Iris pigment epithelial cell (primary cell): ENCODE measurements at regions not wholly inside any gene's neighbourhood (a gene's known extent, or its start where the extent isn't known, plus 50 kb on each side); places are given as distances from the start of the nearest gene placed in this dataset.

Experiments used
- DNase-seq: peaks from one replicate; pipeline ENCODE4 v3.0.0-alpha.2; 2011; ENCODE audit warnings: low read depth

DNA sequence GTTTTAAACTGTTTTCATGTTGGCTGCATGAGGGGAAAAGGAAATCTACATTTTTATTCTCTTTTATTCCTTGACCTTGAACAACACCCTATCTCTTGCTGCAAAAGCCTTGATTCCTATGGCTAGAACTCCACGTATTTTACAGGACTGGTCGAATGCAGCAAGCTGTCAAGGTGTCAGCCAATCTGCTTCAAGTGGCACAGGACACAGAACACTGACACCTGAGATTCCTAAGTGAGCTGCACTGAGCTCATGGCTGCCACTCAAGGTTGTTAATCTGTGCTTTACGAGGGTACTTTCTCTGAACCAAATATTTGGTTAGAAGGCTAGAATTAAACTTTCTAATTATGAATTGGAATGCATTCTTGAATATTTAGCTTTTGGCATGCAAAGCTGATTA lies 349.7 kb upstream of the COBL start:
- no peak for DNase-seq

DNA sequence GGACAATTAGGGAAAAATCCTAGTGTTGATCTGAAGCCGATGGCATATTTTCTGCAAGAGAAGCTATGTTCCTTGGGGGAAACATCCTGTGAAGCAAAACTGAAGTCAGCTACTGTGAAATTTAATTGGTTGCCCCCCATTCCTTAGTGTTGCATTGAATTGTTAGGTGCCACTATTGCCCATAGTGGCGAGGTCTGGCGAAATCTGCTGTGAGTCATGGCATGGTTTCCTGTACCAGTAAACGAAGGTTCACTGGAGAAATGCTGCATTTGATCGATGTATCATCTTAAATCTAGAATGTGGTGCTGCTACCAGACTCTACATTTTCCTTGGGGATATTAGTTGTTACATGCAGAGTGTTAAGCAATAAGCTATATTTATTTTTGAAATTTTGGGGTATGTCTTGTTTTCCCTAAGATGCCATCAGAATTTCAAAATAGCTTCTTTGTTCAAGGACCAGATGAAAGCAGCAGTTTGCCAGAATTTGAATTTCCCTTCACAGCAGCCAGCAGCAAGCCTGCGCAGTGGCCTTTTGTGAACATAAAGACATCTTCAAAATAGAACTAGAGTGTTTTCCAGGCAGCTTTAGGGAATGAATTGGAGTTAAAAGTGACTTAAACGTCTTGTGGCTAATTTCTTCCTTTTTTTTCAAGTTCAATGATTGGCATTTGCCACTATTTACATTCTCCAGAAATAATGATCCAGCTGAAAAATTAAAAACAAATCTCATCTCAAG lies 348.6 kb upstream of the COBL start:
- no peak for DNase-seq

- DNase-seq = no peak
These were observed 343.9 kb upstream of the COBL start for GRCh38 chr7:51660516-51660915.

DNA sequence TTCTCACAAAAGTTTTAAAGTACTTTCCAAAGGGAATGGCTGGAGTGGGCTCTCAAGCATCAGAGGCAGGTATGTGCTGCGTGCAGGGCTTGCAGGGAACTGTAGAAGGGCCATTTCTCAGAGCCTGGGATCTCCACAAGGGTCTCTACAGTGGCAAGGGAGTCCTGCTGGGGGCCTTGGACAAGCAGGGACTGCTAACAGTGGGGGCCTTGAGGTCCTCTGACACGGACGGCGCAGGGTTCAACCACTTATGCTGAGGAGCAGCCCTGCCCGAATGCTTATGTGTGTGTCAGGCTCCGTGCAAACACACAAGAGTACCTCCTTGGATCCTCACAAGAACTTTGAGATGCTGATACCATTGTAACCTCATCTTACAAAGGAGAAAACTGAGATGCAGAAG lies 342.1 kb upstream of the COBL start:
- DNase-seq = no peak

GRCh38 chr7:51647931-51648351 lies 331.3 kb upstream of the COBL start:
- DNase-seq = peak; percentile 27

GRCh38 chr7:51647486-51647885 lies 330.9 kb upstream of the COBL start:
- DNase-seq = no peak

DNA sequence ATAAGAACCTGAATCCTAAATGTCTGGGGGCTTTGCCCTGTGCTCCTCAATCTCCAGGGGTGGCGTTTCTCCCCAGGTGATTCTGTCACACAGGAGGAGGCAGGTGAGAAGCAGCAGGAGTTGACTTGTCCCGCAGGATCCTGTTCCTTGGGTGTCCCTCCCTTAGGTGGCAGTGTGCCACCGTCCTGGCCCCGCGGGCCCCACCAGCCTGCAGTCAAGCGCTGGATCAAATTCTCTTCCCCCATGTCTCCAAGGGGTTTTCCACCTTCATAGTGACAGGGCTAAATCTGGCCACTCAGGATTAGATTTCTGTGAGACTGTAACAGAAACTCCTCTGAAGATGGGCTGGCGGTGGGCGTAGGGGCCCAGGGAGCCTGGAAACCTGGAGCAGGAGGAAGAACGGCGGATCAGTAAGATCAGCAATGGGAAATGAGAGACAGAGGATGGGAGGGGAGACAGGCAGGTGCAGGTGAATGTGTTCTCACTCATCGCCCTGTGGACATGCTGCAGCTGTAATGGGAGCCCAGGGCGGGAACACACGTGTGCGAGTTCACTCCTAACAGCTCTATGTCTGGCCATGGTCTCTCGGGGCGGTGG lies 329.2 kb upstream of the COBL start:
- DNase-seq = no peak

DNA sequence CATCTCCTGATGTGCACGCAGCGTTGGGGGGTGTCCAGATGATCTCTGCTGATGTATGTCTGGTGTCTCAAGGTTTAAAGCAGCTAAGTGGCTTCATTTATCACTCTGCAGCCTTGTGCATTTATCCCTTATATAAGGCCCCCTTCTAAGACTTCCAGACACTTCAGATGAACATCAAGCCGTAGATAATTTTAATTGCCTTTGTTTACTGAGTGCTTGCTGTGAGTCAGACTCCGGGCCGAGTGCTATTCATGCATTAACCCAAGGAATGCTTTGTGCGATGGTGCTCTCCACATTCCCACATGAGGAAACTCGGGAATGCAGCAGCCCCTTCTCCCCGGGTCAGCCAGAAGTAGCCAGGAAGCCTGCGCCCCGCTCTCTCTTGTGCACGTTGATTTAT lies 328.6 kb upstream of the COBL start:
- DNase-seq = no peak

- no peak for DNase-seq
These were observed 327.6 kb upstream of the COBL start for GRCh38 chr7:51644216-51644615.

DNA sequence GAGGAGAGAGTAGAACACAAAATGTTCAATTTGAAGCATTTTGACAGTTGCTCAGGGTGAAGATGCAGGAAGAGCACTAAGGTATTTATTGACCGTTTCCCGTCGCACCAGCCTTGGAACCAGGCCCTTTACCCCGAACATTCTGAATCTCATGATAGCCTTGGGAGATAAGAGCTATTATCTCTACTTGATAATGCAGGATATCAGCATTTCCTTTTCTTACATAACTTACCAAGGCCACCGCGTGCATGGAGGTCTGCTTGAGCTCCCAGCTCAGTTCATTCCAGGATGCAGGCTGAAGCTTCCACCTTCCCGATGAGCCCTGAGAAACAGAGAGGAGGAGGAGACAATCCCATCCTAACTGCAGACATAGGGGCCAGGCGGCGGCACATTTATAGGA lies 324.2 kb upstream of the COBL start:
- no peak for DNase-seq

DNA sequence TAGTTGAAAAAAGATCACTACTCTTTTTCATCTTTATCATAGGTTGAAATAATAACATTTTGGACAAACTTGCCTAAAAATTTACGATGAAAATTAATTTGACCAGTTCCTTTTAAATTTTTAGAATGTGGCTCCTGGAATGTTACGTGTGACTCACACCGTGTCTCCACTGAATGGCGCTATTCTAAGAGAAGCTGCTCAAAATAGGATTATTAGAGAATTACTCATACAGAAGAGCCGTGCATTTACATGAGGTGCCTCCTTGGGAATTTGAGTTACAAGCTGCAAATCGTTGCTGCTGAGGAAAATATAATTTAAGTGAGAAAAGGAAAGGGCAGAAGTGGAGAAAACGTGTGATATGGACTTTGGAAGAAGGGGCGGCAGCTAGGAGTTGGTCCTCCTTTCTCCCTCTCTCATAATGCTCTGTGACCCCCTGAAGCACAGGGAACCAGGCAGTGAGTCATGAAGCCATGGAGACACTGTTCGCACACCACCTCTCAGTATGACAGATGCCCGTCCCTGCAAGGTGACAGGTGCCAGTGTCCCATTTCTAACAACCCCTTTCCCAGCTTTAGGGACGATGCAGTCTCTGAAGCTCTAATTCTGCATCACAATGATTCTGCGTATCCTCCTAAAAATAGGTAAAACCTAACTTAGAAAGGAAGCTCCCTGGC lies 323.2 kb upstream of the COBL start:
- no peak for DNase-seq

DNA sequence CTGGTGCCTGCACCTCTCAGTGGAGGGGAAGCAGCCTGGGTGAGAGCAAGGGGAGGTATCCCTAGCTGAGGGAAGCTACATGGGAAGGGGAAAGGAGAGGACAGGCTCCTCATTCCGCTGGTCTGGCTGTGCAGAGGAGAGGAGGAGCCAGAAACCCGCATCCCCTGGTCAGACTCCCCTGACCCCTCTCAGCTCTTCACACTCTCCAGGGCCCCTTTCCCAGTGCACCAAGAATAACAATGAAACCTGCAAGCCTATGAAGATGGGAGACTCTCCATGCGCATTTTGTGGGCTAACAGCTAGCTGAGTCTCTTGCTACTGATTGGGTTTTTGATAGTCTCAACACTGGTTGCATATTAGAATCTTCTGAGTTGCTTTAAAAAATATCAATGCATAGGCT lies 319.9 kb upstream of the COBL start:
- no peak for DNase-seq

GRCh38 chr7:51635775-51636174 lies 319.2 kb upstream of the COBL start:
- no peak for DNase-seq

DNA sequence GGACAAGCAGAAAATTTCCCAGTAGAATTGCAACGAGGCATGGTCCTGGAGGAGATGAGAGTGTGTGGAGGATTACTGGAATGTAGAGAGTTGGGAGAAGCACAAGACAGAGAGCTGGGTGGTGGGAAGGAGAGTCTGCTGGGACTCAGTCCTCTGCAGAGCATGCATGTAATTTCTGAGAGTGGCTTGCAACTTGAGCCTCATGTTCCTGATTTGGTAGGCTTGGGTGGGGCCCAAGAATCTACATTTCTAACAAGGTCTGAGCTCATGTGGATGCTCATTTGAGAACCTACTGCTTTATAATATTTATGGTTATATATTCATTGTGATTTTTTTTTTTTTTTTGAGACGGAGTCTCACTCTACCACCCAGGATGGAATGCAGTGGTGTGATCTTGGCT lies 317.9 kb upstream of the COBL start:
- no peak for DNase-seq

DNA sequence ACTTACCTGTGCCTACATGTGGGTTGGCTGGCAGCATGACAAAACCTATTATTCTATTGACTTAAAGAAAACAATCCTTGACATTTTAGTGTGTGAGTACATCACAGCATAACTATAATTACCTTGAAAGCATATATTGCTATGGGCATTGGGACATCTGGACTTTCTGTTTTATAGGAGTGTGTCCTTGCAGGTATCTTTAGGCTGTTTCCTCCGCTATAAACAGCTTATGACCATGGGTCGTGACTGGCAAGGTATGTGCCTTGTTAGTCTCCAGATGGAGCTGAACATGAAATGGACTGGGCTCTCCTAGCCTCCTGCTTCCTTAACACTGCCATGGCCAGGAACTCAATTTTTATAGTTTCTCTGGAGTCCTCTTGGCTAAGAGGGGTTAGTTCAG lies 317.4 kb upstream of the COBL start:
- no peak for DNase-seq

GRCh38 chr7:51633596-51633995 lies 317.0 kb upstream of the COBL start:
- DNase-seq = no peak

DNA sequence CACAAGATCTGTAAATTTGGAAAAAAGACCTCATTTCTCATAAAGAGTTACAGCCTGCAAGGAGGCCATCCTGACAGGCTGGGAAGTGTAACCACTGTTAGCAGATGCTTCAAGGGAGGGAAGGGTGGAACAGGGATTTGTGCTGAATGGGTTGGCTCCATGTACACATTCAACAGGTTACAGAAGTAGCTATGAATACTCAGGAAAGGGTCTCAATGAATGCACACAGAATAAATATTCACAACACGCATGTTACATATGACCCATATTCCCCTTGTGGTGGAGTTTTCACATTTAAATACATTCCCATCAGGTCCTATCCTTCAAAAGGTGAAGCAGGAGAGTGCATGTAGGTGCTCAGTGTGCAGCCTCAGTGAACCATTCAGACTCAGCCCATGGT lies 316.4 kb upstream of the COBL start:
- DNase-seq = no peak

GRCh38 chr7:51630933-51631332 lies 314.3 kb upstream of the COBL start:
- no peak for DNase-seq

DNA sequence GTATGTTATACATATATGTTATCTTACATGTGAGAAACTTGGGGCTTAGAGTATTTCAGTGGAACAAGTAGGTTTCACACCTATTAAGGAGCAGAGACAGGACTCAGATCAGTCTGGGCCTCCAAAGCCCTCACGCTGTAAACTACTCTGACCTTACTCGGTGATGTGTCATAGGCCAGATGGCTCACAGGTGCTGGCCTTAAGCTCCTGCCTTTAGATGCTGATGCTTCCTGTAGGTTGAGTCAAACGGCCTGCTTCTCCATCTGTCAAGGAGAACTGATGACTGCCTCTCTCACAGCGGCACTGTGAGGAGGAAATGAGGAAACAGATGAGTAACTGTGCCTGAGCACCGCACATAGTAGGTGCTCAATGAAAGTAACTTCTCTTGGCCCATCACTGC lies 312.6 kb upstream of the COBL start:
- no peak for DNase-seq

DNA sequence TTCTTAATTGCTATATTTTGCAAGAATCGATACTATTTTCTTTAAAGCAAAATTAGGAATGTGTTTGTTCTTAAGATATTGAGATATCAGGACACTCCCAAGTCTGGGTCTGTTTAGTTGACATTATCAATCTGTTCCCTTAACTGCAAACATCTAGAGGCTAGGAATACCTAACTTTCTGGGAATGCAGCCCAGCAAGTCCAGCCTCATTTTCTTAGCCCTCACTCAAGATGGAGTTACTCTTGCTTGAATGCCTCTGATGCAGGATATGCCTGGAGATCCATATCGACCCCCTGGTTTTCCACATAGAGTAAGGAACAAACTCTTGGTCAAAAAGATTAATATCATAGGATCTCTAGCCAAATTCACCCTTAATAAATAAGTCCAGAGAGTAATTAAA lies 305.3 kb upstream of the COBL start:
- no peak for DNase-seq

DNA sequence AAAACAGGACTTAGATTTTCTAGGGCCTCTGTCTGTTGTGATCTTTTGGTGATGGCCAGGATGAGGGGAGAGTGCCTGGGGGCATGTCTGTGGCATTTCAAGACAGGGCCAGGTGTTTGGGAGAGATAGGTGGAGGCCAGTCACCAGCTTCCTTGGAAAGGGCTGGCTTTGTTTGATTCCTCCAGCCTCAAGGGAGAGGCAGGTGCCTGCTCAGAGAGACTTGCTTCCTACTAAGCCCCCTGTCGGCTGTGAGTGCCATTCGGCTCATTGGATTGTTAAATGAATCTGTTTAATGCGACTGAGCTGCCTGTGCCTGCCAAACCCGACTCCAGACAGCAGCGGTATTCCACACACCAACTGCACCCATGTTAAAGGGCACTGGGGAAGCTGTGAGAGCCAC lies 304.1 kb upstream of the COBL start:
- no peak for DNase-seq

- no peak for DNase-seq
These were observed 303.3 kb upstream of the COBL start for GRCh38 chr7:51619880-51620279.

DNA sequence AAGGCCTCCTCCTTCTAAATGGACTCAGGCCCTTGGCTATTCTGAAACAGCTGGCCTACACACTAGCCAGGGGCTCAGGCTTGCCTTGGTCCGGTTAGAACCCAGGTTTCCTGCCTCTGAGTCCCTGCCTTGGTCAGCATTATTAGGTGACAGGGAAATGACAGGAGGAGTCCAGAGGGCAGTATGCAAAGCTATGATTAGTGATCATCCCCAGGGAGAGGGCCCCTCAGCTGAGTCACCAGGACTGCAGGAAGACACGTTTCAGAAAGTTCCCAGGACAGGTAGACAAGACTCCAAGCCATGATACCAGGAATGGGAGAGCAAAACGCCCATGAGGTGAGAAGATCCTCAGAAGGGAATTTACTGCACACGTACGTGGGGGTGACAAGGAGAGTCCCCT lies 301.1 kb upstream of the COBL start:
- DNase-seq = no peak

DNA sequence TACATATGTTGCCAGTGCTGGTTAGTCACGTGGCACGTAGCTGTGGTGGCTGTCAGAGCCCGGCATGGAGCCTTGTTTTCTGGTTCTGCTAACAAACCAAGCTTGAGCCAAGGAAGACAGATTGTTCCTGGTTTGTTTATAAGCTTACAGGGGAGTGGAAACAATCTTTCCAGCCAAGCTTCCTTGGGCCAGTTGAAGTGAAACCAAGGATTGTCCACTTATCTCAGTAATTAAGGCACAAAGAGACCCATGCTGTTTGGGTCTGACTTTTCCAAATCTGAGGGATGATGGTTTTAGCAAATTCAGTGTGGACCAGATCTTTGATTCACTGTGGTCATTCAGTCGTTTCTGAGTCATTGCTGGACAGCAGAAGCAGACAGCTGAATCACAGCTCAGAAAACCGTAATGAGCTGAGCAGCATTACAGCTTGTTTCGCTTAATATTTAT lies 297.3 kb upstream of the COBL start:
- no peak for DNase-seq
